ENCODE measurements at regions not wholly inside any gene's neighbourhood (a gene's known extent, or its start where the extent isn't known, plus 50 kb on each side); places are given as distances from the start of the nearest gene placed in this dataset.

DNA sequence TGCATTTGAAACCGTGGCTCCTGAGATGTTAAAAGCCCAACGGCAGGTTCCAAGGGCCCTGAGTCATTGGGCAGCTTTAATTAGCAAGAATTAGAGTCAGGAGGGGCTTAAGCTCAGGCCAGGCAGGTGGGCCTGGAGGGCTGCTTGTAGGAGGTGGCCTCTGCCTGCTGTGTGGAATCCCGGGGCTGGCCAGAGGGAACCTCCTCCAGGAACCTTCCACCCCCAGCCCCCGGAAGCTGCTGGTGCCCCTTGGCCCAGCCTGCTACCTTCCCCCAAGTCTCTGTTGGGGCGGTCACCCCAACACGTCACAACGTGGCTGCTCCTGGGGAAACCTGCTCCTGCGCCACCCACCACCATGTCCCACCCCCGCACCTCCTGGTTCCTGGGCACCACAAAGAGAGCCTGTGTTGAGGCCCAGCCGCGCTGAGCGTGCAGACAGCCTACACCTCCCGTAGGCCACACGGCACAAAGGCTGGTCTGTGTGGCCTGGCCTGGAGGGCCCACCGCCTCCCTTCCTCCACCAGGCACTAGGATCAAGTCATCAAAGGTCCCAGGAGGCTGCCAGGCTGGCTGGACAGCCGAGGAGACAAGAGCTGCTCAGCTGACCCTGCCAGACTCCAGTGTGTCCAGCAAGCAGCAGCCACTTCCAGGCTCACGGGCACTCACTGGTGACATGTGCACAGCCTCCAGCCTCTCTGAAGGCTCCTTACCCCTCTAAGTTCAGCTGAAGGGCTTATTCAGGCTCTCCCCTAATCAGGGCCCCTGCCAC lies 86.3 kb downstream of the SNX5 start (continued):
- TF ChIP-seq ZNF710 (CRISPR knock-in tag; IDR thresholded peaks at IDR 0.05; ENCODE audit: borderline replicate concordance), result no peak; the same call in 1 of the 2 replicates
- TF ChIP-seq, protein P1, sequence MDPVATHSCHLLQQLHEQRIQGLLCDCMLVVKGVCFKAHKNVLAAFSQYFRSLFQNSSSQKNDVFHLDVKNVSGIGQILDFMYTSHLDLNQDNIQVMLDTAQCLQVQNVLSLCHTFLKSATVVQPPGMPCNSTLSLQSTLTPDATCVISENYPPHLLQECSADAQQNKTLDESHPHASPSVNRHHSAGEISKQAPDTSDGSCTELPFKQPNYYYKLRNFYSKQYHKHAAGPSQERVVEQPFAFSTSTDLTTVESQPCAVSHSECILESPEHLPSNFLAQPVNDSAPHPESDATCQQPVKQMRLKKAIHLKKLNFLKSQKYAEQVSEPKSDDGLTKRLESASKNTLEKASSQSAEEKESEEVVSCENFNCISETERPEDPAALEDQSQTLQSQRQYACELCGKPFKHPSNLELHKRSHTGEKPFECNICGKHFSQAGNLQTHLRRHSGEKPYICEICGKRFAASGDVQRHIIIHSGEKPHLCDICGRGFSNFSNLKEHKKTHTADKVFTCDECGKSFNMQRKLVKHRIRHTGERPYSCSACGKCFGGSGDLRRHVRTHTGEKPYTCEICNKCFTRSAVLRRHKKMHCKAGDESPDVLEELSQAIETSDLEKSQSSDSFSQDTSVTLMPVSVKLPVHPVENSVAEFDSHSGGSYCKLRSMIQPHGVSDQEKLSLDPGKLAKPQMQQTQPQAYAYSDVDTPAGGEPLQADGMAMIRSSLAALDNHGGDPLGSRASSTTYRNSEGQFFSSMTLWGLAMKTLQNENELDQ (CRISPR knock-in tag; IDR thresholded peaks at IDR 0.05; ENCODE audit: borderline replicate concordance), result no peak
- no peak for TF ChIP-seq ZNF253 (CRISPR knock-in tag; IDR thresholded peaks at IDR 0.05; ENCODE audit: borderline replicate concordance)
- peak; percentile 15; the same call in 1 of the 2 replicates for TF ChIP-seq REPIN1 (CRISPR knock-in tag; IDR thresholded peaks at IDR 0.05; ENCODE audit: borderline replicate concordance, low read depth)
- no peak for TF ChIP-seq RELA (CRISPR knock-in tag; IDR thresholded peaks at IDR 0.05)
- TF ChIP-seq SP5 (CRISPR knock-in tag; IDR thresholded peaks at IDR 0.05; ENCODE audit: borderline replicate concordance, low read depth), result peak; percentile 36; the same call in 1 of the 2 replicates
- TF ChIP-seq FOXP1 (IDR thresholded peaks at IDR 0.05), result no peak
- TF ChIP-seq FOXP1 (CRISPR knock-in tag; IDR thresholded peaks at IDR 0.05), result no peak
- TF ChIP-seq, protein P2, sequence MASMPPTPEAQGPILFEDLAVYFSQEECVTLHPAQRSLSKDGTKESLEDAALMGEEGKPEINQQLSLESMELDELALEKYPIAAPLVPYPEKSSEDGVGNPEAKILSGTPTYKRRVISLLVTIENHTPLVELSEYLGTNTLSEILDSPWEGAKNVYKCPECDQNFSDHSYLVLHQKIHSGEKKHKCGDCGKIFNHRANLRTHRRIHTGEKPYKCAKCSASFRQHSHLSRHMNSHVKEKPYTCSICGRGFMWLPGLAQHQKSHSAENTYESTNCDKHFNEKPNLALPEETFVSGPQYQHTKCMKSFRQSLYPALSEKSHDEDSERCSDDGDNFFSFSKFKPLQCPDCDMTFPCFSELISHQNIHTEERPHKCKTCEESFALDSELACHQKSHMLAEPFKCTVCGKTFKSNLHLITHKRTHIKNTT (CRISPR knock-in tag; IDR thresholded peaks at IDR 0.05), result no peak
- peak; percentile 82 for TF ChIP-seq ASH2L (IDR thresholded peaks at IDR 0.05; ENCODE audit: insufficient read length, low read depth, low read length)
- peak; percentile 71; the same call in 1 of the 2 replicates for TF ChIP-seq ETV5 (CRISPR knock-in tag; IDR thresholded peaks at IDR 0.05; ENCODE audit: borderline replicate concordance)
- no peak for TF ChIP-seq REL (CRISPR knock-in tag; conservative IDR thresholded peaks at IDR 0.05)
- TF ChIP-seq HMGXB4 (CRISPR knock-in tag; IDR thresholded peaks at IDR 0.05; ENCODE audit: borderline replicate concordance in 1 of 2, low read depth in 1 of 2), result peak; percentile 38 to 71; a peak in 3 of 4 replicates
- 0 out of 2 replicates have a peak, but pooled peaks have one; percentile 57 for TF ChIP-seq ZNF12 (CRISPR knock-in tag; IDR thresholded peaks at IDR 0.05)
- TF ChIP-seq, protein P3, sequence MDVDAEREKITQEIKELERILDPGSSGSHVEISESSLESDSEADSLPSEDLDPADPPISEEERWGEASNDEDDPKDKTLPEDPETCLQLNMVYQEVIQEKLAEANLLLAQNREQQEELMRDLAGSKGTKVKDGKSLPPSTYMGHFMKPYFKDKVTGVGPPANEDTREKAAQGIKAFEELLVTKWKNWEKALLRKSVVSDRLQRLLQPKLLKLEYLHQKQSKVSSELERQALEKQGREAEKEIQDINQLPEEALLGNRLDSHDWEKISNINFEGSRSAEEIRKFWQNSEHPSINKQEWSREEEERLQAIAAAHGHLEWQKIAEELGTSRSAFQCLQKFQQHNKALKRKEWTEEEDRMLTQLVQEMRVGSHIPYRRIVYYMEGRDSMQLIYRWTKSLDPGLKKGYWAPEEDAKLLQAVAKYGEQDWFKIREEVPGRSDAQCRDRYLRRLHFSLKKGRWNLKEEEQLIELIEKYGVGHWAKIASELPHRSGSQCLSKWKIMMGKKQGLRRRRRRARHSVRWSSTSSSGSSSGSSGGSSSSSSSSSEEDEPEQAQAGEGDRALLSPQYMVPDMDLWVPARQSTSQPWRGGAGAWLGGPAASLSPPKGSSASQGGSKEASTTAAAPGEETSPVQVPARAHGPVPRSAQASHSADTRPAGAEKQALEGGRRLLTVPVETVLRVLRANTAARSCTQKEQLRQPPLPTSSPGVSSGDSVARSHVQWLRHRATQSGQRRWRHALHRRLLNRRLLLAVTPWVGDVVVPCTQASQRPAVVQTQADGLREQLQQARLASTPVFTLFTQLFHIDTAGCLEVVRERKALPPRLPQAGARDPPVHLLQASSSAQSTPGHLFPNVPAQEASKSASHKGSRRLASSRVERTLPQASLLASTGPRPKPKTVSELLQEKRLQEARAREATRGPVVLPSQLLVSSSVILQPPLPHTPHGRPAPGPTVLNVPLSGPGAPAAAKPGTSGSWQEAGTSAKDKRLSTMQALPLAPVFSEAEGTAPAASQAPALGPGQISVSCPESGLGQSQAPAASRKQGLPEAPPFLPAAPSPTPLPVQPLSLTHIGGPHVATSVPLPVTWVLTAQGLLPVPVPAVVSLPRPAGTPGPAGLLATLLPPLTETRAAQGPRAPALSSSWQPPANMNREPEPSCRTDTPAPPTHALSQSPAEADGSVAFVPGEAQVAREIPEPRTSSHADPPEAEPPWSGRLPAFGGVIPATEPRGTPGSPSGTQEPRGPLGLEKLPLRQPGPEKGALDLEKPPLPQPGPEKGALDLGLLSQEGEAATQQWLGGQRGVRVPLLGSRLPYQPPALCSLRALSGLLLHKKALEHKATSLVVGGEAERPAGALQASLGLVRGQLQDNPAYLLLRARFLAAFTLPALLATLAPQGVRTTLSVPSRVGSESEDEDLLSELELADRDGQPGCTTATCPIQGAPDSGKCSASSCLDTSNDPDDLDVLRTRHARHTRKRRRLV (CRISPR knock-in tag; IDR thresholded peaks at IDR 0.05), result no peak
- peak; percentile 75 for TF ChIP-seq KDM2A (CRISPR knock-in tag; IDR thresholded peaks at IDR 0.05; ENCODE audit: borderline replicate concordance, low read depth)

All from HepG2 (cell line).